HG03575 (cell line): ENCODE measurements at regions not wholly inside any gene's neighbourhood (a gene's known extent, or its start where the extent isn't known, plus 50 kb on each side); places are given as distances from the start of the nearest gene placed in this dataset.

Experiments used
- ATAC-seq: cut with Tn5 transposase; IDR thresholded peaks from one replicate; pipeline ENCODE4 v1.9.1; 2021; ENCODE audit not compliant: unreplicated experiment, insufficient number of reproducible peaks, low FRiP score; ENCODE audit errors: extremely low read depth

DNA sequence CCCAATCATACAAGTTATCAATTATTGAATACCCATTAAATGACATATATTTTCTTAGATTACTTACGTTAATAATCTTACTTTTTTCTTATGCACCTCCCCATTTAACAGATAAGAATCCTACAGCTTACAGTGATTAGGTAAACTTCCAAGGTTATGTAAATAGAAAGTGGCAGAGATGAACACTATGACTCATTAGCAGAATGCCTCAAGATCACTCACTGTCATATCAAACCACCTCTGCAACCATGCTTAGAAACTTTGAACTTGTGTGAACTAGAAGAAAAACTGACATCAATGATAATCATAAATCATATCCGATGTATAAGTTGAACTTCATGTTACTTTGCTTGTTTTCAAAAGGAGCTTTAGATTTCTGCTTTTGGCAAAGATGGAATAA lies 911.6 kb upstream of the ARPP21 start:
- ATAC-seq: no peak

DNA sequence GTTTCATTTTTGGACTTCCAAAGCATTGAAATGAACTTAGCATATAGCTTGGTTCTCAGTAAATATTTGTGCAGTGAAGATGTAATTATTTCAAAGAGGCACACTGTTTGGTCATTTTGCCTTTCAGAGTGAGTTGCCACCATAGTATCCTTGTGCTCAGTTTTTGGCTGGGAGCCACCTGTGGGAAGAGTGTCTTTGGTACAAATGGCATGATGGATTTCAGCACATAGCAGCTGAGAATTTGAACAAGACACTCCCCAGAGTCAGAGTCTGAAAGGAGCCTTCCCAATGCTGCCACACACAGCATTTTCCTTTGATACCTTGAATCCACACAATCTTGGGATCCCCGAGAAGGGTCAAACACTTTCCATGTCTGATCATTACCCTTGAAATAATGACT lies 897.2 kb upstream of the ARPP21 start:
- no peak for ATAC-seq

DNA sequence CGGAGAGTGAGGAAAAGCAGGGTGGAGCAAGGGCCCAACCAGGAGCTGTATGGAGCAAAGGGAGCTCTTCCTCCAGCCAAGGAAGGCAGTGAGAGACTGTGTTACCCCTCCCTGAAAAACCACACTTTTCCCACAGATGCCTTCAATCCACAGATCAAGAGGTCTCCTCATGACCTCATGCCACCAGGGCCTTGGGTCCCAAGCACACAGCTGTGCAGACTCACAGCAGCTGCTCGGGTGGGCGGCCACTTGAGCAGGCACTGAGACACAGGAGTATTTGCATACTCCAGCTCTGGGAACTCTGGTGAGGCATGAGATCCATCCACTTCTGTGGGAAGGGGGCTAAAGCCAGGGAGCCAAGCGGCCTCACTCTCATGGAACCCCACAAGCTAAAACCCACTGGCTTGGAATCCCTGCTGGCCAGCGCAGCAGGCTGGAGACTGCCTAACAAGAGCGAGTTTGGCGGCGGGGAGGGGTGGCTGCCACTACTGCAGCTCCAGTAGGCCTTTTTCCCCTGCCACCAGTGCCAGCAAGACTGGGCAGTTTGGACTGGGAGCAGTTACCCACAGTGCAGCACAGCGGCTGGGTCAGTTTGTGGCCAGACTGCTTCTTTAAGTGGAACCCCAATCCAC lies 880.6 kb upstream of the ARPP21 start:
- ATAC-seq: no peak

DNA sequence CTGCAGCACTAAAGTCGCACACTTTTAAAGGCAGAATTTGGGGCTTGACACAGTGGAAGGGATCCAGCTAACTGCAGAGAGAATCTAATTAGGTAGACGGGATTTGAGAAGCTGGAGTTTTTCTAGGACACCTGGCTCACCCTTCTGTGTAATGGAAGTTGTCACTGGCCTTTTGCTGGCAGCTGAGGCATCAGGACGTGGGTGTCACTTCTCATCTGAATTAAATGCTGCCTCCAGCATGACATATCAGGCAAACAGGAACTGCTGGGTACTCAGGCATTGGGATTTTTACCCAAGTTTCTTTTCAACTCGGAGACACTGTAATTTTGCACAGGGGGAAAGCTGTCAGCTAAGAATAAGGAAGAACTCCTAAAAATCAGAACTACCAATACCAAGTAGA lies 861.9 kb upstream of the ARPP21 start:
- ATAC-seq: no peak

DNA sequence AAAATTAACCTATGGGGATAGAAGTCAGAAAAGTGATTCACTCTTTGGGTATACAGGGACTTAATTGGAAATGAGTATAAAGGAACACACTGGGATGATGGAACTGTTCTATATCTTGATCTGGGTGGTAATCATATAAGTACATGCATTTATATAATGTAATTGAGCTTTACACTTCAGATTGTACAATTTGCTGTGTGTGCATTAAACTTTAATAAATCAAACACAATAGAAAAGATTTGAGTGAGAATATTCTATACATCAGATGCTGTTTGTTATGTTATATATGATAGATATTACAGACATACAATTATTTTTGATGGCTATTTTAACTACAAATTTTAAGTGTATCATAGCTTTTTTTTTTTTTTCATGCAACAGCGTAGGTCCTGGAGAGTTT lies 860.2 kb upstream of the ARPP21 start:
- ATAC-seq: no peak

DNA sequence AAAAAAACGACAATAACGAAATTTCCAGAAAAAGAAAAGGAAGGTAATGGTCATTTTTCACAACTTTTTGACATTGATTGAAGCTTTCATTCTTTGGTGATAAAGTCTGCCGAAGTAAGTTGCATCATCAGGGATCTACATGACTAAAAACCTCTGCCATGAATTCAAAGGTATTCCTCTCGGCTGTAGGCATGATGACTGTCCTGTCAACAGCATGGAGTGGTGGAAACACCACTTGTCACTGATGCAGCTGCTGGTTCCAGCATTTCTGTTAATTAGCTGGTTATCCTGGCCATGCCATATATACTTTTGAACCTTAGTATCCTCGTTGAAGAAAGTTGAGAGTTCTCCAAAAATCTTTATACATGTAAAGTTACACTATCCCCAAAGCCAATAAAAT lies 859.0 kb upstream of the ARPP21 start:
- ATAC-seq: no peak

DNA sequence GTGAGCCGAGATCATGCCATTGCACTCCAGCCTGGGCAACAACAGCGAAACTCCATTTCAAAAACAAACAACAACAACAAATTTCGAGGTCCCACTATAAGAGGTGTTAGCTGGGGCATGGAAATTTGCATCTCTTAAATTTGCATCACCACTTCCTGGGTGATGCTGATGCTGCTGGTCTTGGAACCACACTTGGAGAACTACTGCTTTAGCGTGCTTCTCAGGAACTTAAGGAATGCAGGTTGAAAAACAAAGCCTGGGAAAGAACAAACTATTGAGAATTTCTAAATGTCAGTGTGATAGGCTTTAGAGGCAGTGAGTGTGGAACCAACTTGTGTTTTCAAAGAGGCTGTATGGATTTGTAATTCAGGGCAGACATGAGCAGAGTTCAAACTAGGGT lies 858.4 kb upstream of the ARPP21 start:
- no peak for ATAC-seq

DNA sequence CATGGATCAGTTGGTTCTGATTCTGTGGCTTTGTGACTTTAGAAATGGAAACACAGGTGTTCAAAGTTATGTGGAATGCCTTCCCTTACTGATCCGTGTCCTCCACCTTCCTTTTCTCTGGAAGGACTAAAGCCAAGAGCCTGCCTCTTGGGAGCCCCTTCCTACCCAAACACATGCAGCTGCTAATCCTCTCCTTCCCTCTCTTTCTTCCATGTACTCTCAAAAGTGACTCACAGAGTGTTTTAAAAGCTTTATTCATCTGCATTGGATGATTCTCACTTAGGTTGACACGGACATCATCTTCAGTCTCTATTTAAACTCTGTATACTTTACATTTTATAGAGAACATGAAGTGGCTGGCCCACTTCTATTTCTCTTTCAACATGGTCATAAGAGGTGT lies 856.5 kb upstream of the ARPP21 start:
- ATAC-seq: no peak

DNA sequence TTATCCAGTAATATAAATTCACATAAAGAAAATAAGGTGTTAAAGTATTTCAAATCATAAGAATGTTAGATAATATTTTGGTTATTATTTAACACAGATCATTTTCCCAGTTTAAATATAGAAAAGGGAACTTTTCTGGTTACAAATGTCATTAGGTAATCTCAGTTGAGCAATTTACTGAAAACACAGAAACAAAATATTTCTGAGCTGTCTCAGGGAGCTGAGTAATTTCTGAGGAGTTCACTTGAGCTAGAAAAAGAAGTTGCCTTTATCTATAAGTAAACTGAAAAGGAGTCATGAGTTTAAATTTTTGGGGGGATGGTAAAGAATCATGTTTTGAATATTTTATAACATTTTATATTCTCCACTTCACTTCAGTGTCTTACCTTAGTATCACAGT lies 855.4 kb upstream of the ARPP21 start:
- no peak for ATAC-seq

DNA sequence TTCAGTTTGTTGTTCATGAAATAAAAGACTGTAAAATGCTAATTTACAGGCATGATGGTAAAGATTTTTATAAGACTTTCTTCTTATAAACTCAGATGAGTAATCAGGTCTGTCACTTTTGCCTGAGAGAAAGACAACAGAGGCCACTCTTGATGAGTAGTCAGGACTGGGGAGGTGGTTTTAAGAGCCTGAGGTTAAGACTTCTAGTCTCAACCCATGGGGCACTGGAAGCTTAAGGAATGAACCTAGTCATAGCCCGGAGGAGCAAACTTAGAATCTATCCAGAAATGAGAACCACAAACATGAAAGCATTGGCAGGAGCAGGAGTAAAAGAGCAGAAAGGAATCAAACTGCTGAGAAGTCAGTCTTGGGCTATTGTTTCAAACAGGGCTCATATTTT lies 846.3 kb upstream of the ARPP21 start:
- no peak for ATAC-seq

DNA sequence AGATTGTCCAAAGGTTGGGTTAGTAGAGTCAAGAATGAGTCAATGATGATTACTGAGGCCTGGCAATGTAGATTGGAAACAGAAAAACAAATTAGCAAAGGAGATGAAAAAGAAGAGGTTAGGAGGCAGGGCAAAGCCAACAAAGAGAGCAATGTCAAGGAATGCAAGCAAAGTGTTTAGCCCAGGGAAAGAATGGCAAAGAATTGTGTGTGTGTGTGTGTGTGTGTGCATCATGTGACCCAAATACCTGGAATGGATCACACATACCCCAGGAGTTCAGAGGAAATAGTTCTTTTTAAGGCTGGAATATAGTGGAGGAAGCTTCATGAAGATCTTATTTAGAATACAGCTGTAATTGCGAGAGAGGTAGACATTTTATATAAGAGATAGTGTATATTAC lies 831.7 kb upstream of the ARPP21 start:
- no peak for ATAC-seq

DNA sequence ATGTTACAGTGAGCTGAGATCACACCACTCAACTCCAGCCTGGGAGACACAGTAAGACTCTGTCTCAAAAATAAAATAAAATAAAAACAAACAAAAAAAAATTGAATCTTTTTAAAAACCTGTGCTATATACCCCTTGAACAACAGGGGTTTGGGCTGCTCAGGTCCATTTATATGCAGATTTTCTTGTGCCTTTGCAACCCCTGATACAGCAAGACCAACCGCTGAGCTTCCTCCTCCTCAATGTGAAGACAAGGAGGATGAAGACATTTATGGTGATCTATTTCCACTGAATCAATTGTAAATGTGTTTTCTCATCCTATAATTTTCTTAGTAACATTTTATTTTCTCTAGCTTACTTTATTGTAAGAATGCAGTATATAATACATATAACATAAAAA lies 831.0 kb upstream of the ARPP21 start:
- no peak for ATAC-seq

DNA sequence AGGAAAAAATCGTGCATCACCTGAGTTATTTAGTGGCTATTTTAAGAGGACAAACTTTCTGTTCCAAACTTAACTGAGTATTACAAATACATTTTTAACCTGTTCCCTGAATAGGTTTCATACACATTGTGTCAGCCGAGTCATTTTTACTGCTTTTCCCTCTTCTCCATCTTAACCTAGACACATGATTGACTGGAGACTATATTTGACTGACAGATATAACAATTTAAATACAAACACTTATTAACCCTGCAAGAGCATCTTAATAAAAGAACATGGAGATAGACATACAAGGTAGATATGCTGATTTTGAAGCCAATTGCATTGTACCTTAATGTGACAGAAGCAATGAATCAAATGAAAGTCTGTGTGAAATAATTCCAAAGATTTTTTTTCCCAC lies 810.5 kb upstream of the ARPP21 start:
- no peak for ATAC-seq

DNA sequence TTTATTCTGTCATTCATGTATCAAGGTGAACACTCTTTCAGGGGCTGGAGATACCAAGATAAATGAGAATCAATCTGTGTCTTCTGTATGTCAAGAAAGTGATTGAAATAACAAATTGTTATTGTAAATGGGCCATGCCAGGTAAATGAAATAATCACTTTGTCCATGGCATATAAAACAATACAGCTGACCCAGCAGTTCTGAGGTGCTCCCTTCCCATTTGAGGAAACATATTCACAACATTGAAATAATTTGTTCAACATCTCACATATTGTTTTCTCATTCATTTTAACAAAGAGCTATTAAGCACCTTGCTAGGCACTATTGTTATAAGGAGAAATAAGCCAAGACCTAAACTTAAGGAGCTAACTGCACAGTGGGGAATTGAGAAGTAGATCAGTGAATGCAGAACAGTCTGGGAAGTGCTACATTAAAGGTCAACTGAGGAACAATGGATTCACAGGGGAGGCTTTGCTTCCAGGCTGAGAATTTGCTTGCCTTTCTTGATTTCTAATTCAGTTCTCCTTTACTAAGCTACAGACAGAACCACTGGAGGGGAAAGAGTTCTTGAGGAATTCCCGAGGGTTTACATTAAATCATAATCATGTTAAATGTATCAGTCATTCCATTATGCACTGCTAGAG lies 806.3 kb upstream of the ARPP21 start:
- no peak for ATAC-seq

DNA sequence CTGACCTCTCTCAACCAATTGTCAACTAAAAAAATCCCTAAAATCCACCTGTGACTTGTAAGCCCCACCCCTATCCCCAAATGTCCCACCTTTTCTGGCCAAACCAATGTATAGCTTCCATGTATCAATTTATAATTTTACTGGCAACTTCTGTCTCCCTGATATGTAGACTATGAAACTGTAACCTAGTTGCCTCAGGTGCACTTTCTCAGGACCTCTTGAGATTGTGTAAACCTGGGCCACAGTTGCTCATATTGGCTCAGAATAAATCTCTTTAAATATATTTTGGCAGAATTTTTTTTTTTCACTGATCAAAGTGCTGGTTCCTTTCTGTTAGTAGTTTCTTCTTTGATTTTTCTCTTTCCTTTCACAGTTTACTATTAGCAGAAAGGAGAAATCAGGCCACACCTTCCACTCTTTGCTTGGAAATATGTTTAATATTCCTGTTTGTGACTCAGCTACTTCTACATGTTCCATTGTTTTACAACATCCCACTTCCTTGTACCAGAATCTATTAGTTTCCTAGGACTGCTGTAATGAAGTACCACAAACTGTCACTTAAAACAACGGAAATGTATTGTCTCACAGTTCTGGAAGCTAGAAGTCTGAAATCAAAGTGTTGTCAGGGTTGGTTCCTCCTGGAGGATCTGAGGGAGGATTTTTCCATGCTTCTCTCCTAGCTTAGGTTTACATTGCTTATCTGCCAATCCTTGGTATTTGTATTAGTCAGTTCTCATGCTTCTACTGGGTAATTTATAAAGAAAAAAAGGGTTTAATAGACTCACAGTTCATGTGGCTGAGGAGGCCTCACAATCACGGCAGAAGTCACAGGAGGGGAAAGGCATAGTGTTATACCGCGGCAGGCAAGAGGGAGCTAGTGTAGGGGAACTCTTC lies 801.2 kb upstream of the ARPP21 start:
- no peak for ATAC-seq

DNA sequence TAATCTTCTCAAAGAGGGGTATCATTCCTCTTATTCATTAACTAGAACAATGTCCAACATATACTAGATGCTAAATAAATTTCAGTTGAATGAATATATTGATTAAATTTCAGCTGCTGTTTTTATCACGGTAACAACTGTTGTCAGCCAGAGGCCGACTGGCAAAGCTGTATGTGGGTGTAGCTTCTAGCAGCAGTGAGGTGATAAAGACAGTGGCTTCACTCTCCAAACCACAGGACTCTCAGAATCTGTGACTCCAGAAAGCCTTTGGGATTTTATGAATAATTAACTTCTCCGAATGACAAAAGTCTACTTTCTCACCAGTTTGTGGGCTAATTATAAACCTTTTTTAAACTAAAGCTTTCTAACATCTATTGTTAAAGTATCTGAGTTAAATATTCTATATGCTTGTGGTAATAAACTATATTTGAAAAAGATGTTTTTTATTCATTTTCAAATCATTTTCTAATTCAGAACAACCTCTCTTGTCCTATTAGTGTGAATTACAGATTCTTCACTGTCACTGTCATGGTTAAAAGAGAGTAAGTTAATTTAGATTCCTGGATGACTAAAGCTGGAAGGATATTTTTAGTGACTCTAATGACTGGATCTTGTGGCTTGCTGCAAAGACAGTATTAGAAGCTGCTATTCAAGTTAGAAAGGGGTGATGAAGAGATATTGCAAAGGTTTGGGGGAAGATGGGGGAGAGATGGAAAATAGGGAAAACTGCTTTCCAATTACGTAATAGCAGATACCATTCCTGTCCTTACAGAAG lies 796.4 kb upstream of the ARPP21 start:
- ATAC-seq: no peak

DNA sequence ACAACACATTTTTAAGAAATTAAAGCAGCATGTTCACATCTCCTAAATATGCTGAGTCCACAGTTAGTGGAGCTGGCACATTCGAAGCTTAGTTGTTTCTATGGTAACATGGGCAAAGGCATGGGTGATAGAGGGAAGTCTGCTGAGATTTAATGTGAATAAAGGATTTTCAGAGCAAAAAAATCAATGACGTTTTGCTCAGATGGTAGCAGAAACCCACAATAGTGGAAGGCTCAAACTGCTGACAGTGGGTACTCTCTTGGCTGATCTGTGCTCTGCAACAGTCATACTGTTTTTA lies 795.1 kb upstream of the ARPP21 start:
- no peak for ATAC-seq

DNA sequence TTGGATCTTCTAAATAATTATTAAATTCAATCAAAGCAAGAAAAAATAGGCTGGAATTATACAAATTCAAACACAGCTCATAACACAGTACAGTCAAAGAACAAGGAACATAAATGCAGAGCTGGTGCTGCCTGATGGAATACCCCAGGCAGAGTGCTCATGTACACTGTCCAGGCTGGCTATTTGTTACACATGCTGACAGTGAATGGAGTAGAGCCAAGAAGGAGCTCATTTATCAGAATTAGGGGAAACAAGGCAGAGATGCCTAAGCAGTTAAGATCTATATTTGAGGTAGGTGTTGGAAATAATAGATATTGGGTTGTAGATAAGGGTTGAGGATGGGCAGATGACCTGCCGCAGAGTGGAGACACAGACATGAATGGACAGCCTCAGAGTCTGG lies 788.2 kb upstream of the ARPP21 start:
- no peak for ATAC-seq

DNA sequence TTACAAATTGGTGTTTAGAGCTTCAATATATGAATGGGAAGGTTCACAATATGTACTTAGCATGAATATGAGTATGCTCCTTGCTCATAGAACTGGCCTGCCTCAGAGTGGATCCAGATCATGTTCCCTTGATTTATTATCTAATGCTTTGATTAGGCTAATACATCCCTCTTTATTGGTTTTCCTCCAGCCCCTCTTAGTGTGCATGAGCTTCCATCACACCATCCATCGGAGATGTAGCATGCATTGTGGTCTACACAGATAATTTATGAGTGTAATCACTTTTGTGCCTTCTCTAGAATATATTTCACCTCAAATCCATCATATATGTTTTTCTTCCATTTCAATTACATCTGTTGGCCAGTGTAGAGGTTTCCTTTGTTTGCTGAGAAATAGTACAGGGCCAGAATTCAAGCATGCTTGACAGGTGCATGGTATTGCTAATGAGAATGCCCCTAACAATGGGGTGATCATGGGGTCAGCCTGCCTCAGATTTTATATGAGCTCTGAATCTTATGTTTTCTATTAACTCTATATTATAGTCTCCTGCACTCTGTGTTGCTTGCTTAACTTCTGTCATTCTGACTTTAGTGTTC lies 786.4 kb upstream of the ARPP21 start:
- no peak for ATAC-seq
